PC-3 (cell line): ENCODE measurements at regions not wholly inside any gene's neighbourhood (a gene's known extent, or its start where the extent isn't known, plus 50 kb on each side); places are given as distances from the start of the nearest gene placed in this dataset.
"Not testable (repeated sequence)": the region's sequence is repeated elsewhere in the genome, so short reads cannot be mapped to it uniquely, and the experiment has no call there.

Experiments used
- CTCF ChIP-seq: fragments of 300-600 bp; sonication (generic); conservative IDR thresholded peaks from 2 replicates; pipeline ENCODE4 v1.5.1; 2017; ENCODE audit warnings: antibody characterized with exemption, low read depth, mild to moderate bottlenecking, low read length
- EZH2 ChIP-seq: fragments of 300-600 bp; sonication (generic); IDR thresholded peaks from one replicate; pipeline ENCODE4 v1.6.1; 2017; ENCODE audit warnings: antibody characterized with exemption, mild to moderate bottlenecking, low read length; ENCODE audit not compliant: unreplicated experiment

- not testable (repeated sequence) for TF ChIP-seq CTCF, EZH2
These were observed 111.2 kb upstream of the PLCL2 start for GRCh38 chr3:16773594-16773993.
